Endothelial cell of umbilical vein (primary cell): ENCODE measurements at regions not wholly inside any gene's neighbourhood (a gene's known extent, or its start where the extent isn't known, plus 50 kb on each side); places are given as distances from the start of the nearest gene placed in this dataset.

ENCODE experiments used
- CTCF ChIP-seq, 2 donors: IDR thresholded peaks; 1 replicate in 1 of 2; 2 replicates in 1 of 2; pipeline ENCODE4 v1.5.1; 2011; ENCODE audit warnings: low read length in 2 of 2, mild to moderate bottlenecking in 2 of 2, moderate library complexity in 2 of 2, control low read depth in 1 of 2, inconsistent platforms in 1 of 2, low read depth in 1 of 2; ENCODE audit not compliant: insufficient read depth in 1 of 2; ENCODE audit errors: extremely low read depth in 1 of 2
- EZH2 ChIP-seq: IDR thresholded peaks from 2 replicates; pipeline ENCODE4 v1.6.1; 2012; ENCODE audit warnings: borderline replicate concordance, low read depth, mild to moderate bottlenecking, moderate library complexity, low read length, inconsistent platforms; ENCODE audit not compliant: severe bottlenecking
- FOS ChIP-seq: IDR thresholded peaks from 2 replicates; pipeline ENCODE4 v1.6.1; 2011; ENCODE audit warnings: mild to moderate bottlenecking, low read length, moderate library complexity, borderline replicate concordance; ENCODE audit not compliant: insufficient read depth
- JUN ChIP-seq: IDR thresholded peaks from 2 replicates; pipeline ENCODE4 v1.6.1; 2011; ENCODE audit warnings: borderline replicate concordance, low read depth; ENCODE audit not compliant: insufficient read length, insufficient read depth
- MAX ChIP-seq: IDR thresholded peaks from 2 replicates; pipeline ENCODE4 v1.6.1; 2011; ENCODE audit not compliant: insufficient read depth, insufficient read length
- POLR2A ChIP-seq: IDR thresholded peaks from 2 replicates; pipeline ENCODE4 v1.6.1; 2012; ENCODE audit warnings: low read depth, mild to moderate bottlenecking, control low read depth, low read length
- POLR2AphosphoS5 ChIP-seq: IDR thresholded peaks from 2 replicates; pipeline ENCODE4 v1.6.1; 2012; ENCODE audit warnings: low read depth, mild to moderate bottlenecking, control low read depth, low read length, moderate library complexity; ENCODE audit not compliant: insufficient read depth

GRCh38 chr2:163474889-163475288, 260.9 kb downstream of the FIGN start:
- TF ChIP-seq CTCF (IDR thresholded peaks at IDR 0.05; ENCODE audit: extremely low read depth in 1 of 2, insufficient read depth in 1 of 2, low read depth in 1 of 2, low read length in 2 of 2) (no peak), POLR2AphosphoS5 (no peak), EZH2 (no peak), FOS (no peak), POLR2A (no peak), JUN (no peak), MAX (no peak)
